Epithelial cell of proximal tubule (primary cell): ENCODE measurements at regions not wholly inside any gene's neighbourhood (a gene's known extent, or its start where the extent isn't known, plus 50 kb on each side); places are given as distances from the start of the nearest gene placed in this dataset.
"Not testable (repeated sequence)": the region's sequence is repeated elsewhere in the genome, so short reads cannot be mapped to it uniquely, and the experiment has no call there.

Experiments
- DNase-seq: peaks from one replicate; pipeline ENCODE4 v3.0.0-alpha.2; 2011; ENCODE audit warnings: low read depth
- H3K4me3 ChIP-seq: 2 replicates; pipeline ENCODE4 v1.5.1; 2011; ENCODE audit warnings: low read depth, mild to moderate bottlenecking, low read length
- CTCF ChIP-seq: conservative IDR thresholded peaks from 2 replicates; pipeline ENCODE4 v1.5.1; 2012; ENCODE audit warnings: low read depth, mild to moderate bottlenecking, low read length

GRCh38 chr4:53889326-53890055, 174.9 kb downstream of the CHIC2 start:
- no peak for TF ChIP-seq CTCF
- no peak overlapping the region for H3K4me3 ChIP-seq
- no peak for DNase-seq

DNA sequence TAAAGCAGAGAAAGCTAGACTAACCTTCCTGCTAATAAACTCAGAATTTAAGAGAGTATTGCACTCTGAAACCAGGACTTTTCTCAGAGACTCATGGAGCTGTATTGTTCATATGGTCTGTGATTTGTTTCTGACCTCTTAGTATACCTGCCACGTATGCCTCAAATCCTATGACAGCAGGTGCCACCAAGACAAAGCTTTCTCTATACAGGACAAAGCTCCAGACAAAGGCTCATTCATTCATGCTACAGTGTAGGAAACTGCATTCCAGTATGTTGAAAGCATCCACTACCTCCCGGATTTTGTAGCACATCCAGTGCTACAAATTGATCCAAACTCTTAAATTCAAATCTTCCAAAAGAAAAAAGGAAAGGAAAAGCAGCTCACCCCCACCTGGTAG, 178.3 kb downstream of the CHIC2 start:
- DNase-seq, result no peak
- H3K4me3 ChIP-seq, result no peak overlapping the region
- TF ChIP-seq CTCF, result no peak

DNA sequence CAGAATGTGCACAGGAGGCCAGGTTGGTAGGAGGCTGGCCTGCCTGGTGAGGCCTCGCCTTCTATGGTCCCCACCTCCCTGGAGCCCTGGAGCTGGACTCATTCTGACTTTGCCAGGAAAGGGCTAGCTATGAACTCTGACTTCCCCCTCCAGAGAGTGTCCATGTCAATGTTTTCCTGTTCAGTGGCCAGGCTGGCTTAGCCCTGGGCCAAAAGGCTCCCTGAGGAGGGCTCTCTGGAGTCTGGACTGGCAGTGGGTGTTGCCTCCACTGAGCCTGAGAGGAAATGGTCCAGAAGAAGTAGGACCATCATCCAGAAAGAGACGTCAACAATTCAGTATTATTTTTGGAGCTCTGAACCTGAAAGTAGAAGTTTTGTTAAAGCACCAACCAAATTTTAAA, 178.7 kb downstream of the CHIC2 start:
- DNase-seq, result no peak
- H3K4me3 ChIP-seq, result no peak overlapping the region
- TF ChIP-seq CTCF, result no peak

- not testable (repeated sequence) for DNase-seq, H3K4me3 ChIP-seq
Measured at GRCh38 chr4:53877096-53877495, 187.3 kb downstream of the CHIC2 start.

DNA sequence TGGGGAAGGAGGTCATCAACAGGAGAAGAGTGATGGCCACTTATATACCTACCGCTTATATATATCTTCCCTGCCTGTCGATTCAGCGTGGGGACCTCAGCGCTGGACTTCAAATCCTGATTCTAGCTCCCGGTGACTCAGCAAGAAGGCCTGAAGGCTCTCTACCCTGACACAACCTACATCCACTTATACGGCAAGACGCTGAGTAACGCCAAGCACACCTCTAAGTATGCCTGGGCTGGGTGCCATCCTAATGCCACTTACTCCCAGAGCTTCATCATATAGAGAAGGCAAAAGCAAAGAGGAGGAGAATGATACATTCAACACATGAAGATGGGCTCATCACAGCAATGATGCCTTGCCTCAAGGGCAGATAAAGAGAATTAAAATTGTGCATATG, 198.3 kb downstream of the CHIC2 start:
- TF ChIP-seq CTCF, result no peak
- no peak overlapping the region for H3K4me3 ChIP-seq
- no peak for DNase-seq

- no peak overlapping the region for H3K4me3 ChIP-seq
- no peak for DNase-seq
- TF ChIP-seq CTCF, result no peak
Measured at GRCh38 chr4:53865054-53865453, 199.4 kb downstream of the CHIC2 start.

GRCh38 chr4:53863736-53864365, 200.6 kb downstream of the CHIC2 start:
- DNase-seq, result no peak
- no peak for TF ChIP-seq CTCF
- H3K4me3 ChIP-seq, result no peak overlapping the region
